ENCODE measurements at regions not wholly inside any gene's neighbourhood (a gene's known extent, or its start where the extent isn't known, plus 50 kb on each side); places are given as distances from the start of the nearest gene placed in this dataset.

DNA sequence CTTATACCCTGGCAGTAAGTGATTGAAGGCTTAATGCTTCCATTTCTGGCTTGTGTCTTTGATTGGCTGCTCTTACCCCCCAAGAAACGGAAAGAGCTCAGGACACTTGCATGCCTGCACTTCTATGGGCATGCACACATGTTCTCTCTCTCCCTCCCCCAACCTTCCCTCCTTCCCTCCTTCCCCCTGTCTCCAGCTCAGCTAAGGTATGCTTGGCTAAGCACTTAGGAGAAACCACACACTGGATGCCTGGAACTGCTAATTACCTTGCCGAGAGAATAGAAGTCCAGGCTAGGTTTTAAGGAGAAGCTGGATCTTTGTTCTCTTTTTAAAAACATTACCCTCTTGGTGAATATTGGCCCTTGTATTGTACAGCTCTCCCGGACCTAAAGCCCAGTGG lies 1072.8 kb upstream of the TMEM132C start:
- Histone ChIP-seq H2BK5ac (ENCODE audit: insufficient read length, low read length) (no peak overlapping the region), H2BK15ac (ENCODE audit: low read depth, low read length) (no peak overlapping the region), H3K23ac (ENCODE audit: insufficient read length, low read depth, low read length) (no peak overlapping the region), H3K4me2 (ENCODE audit: insufficient read depth, insufficient read length, low read length) (no peak overlapping the region), H4K20me1 (ENCODE audit: control insufficient read depth, insufficient read depth, insufficient read length) (no peaks in the 10 kb centered on the region), H2AK5ac (ENCODE audit: insufficient read length, low read length) (no peak overlapping the region), H3K14ac (ENCODE audit: insufficient read depth, low read length) (no peak overlapping the region), H3K4ac (ENCODE audit: low read depth, low read length) (no peak overlapping the region), H3K18ac (ENCODE audit: insufficient read length, low read depth, low read length) (no peak overlapping the region), H2AFZ (ENCODE audit: low read length) (no peak overlapping the region), H2BK20ac (ENCODE audit: low read depth, low read length, poor library complexity, severe bottlenecking) (no peak overlapping the region), H4K91ac (ENCODE audit: insufficient read length, low read depth, low read length) (no peak overlapping the region), H3K23me2 (ENCODE audit: insufficient read length, low read depth, low read length, poor library complexity, severe bottlenecking) (no peaks in the 10 kb centered on the region), H3K79me2 (ENCODE audit: insufficient read depth, low read length) (no peaks in the 10 kb centered on the region), H4K5ac (ENCODE audit: insufficient read length, low read depth, low read length) (no peak overlapping the region), H3K4me1 (ENCODE audit: insufficient read depth, low read length) (no peaks in the 10 kb centered on the region), H2BK12ac (ENCODE audit: insufficient read length, low read depth, low read length) (no peak overlapping the region), H3K9me3 (ENCODE audit: control insufficient read depth, low read depth, low read length) (no peaks in the 10 kb centered on the region), H2BK120ac (ENCODE audit: low read depth, low read length, poor library complexity, severe bottlenecking) (no peak overlapping the region), H3K27me3 (ENCODE audit: insufficient read depth, low read length) (no peaks in the 10 kb centered on the region), H3K9ac (ENCODE audit: extremely low read depth, insufficient read length, low read length) (no peak overlapping the region), H3K56ac (ENCODE audit: insufficient read length, low read depth, low read length) (no peak overlapping the region), H3K27ac (ENCODE audit: insufficient read length, low read depth, low read length) (no peak overlapping the region), H3T11ph (ENCODE audit: low read length) (no peak overlapping the region), H3K79me1 (ENCODE audit: insufficient read depth, low read depth, low read length, poor library complexity, severe bottlenecking) (no peaks in the 10 kb centered on the region), H4K8ac (replicated peaks; ENCODE audit: insufficient read length, low read depth, low read length) (no peak overlapping the region)
- no peak for DNase-seq
- no CpG with 5 or more reads among the region's 3 CpGs for WGBS (ENCODE audit: extremely low coverage, insufficient read length, low lambda C conversion rate)
- H3K27ac Mint-ChIP-seq: no peak overlapping the region
- no peaks in the 10 kb centered on the region for H3K9me3 Mint-ChIP-seq
- peaks cover 5 to 7% of the 10 kb centered on the region in 2 experiments for H3K4me1 Mint-ChIP-seq
- no peaks in the 10 kb centered on the region; a peak in 1 of 7 replicates for H3K36me3 Mint-ChIP-seq (ENCODE audit: insufficient read depth in 1 of 3, low read depth in 3 of 3)
- TF ChIP-seq, protein P1, sequence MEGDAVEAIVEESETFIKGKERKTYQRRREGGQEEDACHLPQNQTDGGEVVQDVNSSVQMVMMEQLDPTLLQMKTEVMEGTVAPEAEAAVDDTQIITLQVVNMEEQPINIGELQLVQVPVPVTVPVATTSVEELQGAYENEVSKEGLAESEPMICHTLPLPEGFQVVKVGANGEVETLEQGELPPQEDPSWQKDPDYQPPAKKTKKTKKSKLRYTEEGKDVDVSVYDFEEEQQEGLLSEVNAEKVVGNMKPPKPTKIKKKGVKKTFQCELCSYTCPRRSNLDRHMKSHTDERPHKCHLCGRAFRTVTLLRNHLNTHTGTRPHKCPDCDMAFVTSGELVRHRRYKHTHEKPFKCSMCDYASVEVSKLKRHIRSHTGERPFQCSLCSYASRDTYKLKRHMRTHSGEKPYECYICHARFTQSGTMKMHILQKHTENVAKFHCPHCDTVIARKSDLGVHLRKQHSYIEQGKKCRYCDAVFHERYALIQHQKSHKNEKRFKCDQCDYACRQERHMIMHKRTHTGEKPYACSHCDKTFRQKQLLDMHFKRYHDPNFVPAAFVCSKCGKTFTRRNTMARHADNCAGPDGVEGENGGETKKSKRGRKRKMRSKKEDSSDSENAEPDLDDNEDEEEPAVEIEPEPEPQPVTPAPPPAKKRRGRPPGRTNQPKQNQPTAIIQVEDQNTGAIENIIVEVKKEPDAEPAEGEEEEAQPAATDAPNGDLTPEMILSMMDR (conservative IDR thresholded peaks at IDR 0.05): no peak
- peaks cover 4% of the 10 kb centered on the region; the same call in 1 of the 2 replicates for H3K27me3 Mint-ChIP-seq (ENCODE audit: low read depth)
- no peak overlapping the region for H3K4me3 Mint-ChIP-seq

Measured in H9 (cell line).